SU-DHL-6 (cell line): ENCODE measurements at regions not wholly inside any gene's neighbourhood (a gene's known extent, or its start where the extent isn't known, plus 50 kb on each side); places are given as distances from the start of the nearest gene placed in this dataset.

Experiments used
- H2AFZ ChIP-seq: fragments of 200-600 bp; sonication (generic); 2 replicates; pipeline ENCODE4 v1.6.1; 2014; ENCODE audit warnings: low read depth, mild to moderate bottlenecking, moderate library complexity, mixed read lengths, antibody characterized with exemption, low read length; ENCODE audit not compliant: severe bottlenecking
- H3F3A ChIP-seq: fragments of 200-600 bp; shearing (Covaris generic); 2 replicates; pipeline ENCODE4 v1.6.0; 2016; ENCODE audit warnings: antibody characterized with exemption, mild to moderate bottlenecking; ENCODE audit not compliant: insufficient read depth
- H3K27ac ChIP-seq: fragments of 200-600 bp; sonication (generic); 2 replicates; pipeline ENCODE4 v1.5.1; 2016; ENCODE audit warnings: low read depth, mild to moderate bottlenecking, low read length, moderate library complexity, mixed read lengths
- H3K27me3 ChIP-seq: fragments of 200-600 bp; sonication (generic), shearing (Covaris generic); 2 replicates; pipeline ENCODE4 v1.6.0; 2014; ENCODE audit warnings: mild to moderate bottlenecking, low read length
- H3K36me3 ChIP-seq: fragments of 200-600 bp; sonication (generic); 2 replicates; pipeline ENCODE4 v1.6.1; 2014; ENCODE audit warnings: mild to moderate bottlenecking, low read length, mixed read lengths
- H3K4me2 ChIP-seq: fragments of 300-600, 200-600 bp; shearing (Covaris generic), sonication (generic); 2 replicates; pipeline ENCODE4 v1.6.0; 2014; ENCODE audit warnings: low read length, low read depth, mild to moderate bottlenecking; ENCODE audit not compliant: poor library complexity, severe bottlenecking
- H3K4me3 ChIP-seq: fragments of 200-600 bp; sonication (generic); 2 replicates; pipeline ENCODE4 v1.5.1; 2014; ENCODE audit warnings: antibody characterized with exemption, low read length, mild to moderate bottlenecking, mixed read lengths; ENCODE audit not compliant: insufficient read depth, poor library complexity, severe bottlenecking
- H3K79me2 ChIP-seq: fragments of 200-600 bp; sonication (generic); 2 replicates; pipeline ENCODE4 v1.6.1; 2014; ENCODE audit warnings: mild to moderate bottlenecking, low read length, moderate library complexity; ENCODE audit not compliant: insufficient read depth
- H3K9ac ChIP-seq: fragments of 200-600 bp; sonication (generic); 2 replicates; pipeline ENCODE4 v1.7.0; 2014; ENCODE audit warnings: mild to moderate bottlenecking, low read length
- H3K9me2 ChIP-seq: fragments of 200-600 bp; sonication (generic); replicated peaks from 2 replicates; pipeline ENCODE4 v1.6.1; 2014; ENCODE audit warnings: low read length; ENCODE audit not compliant: insufficient read depth
- H3K9me3 ChIP-seq: fragments of 200-600 bp; sonication (generic); 2 replicates; pipeline ENCODE4 v1.6.1; 2014; ENCODE audit warnings: low read length, mixed read lengths; ENCODE audit not compliant: insufficient read depth
- H4K20me1 ChIP-seq: fragments of 200-600 bp; sonication (generic); 2 replicates; pipeline ENCODE4 v1.6.1; 2014; ENCODE audit warnings: low read depth, mild to moderate bottlenecking, antibody characterized with exemption, low read length, moderate library complexity, mixed read lengths
- EZH2phosphoT487 ChIP-seq: fragments of 200-600 bp; sonication (generic), shearing (Covaris generic); conservative IDR thresholded peaks from 2 replicates; pipeline ENCODE4 v1.6.1; 2018; ENCODE audit warnings: mild to moderate bottlenecking, antibody characterized with exemption, low read length, moderate library complexity, mixed read lengths
- TF ChIP-seq, protein P1 (sequence below): fragments of 200-600 bp; sonication (generic); IDR thresholded peaks from one replicate; pipeline ENCODE4 v1.5.1; 2017; ENCODE audit warnings: antibody characterized with exemption, mild to moderate bottlenecking, low read length, moderate library complexity; ENCODE audit not compliant: insufficient read depth, poor library complexity, severe bottlenecking

DNA sequence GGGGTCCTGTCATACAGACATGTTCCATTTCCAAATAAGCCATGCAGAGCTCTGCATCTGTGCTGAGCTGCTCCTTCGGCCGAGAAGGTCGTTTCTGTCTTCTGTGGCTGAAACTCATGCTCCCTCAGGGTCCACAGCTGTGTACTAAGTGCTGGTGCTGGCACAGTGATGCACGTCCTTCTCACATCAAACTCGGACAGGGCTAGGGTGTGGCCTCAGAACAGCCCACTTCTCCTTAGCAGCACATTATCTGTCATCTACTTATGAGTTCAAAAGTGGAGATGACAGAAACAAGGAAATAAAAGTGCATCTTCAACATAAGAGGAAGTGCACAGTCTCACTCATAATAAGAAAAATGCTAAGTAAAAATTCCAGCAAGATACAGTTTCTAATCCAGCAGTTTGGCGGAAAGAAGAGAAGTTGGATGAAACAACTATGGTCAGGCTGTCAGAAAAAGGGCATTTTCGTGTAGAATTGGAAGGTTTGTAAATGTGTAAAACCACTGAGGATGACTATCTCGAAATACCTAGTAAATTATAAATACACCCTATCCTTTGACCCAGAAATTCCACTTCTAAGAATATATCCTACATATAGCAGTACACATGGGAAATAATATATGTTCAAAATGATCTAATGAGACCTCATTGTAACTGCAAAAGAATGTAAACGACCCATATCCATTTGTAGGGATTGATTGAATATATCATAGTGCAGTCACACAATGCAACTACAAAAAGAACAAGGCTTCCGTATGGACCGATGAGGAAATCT lies 53.7 kb upstream of the APCDD1 start:
- Histone ChIP-seq H3K27ac (no peak overlapping the region), H2AFZ (no peak overlapping the region), H3K4me3 (no peak overlapping the region), H3K9me2 (no peaks in the 10 kb centered on the region), H3K9ac (no peak overlapping the region), H3K4me2 (no peak overlapping the region), H3K27me3 (no peaks in the 10 kb centered on the region), H3K79me2 (no peaks in the 10 kb centered on the region), H4K20me1 (no peaks in the 10 kb centered on the region), H3K9me3 (no peaks in the 10 kb centered on the region), H3F3A (no peaks in the 10 kb centered on the region), H3K36me3 (no peaks in the 10 kb centered on the region)
- TF ChIP-seq EZH2phosphoT487, result no peak
- TF ChIP-seq, protein P1, sequence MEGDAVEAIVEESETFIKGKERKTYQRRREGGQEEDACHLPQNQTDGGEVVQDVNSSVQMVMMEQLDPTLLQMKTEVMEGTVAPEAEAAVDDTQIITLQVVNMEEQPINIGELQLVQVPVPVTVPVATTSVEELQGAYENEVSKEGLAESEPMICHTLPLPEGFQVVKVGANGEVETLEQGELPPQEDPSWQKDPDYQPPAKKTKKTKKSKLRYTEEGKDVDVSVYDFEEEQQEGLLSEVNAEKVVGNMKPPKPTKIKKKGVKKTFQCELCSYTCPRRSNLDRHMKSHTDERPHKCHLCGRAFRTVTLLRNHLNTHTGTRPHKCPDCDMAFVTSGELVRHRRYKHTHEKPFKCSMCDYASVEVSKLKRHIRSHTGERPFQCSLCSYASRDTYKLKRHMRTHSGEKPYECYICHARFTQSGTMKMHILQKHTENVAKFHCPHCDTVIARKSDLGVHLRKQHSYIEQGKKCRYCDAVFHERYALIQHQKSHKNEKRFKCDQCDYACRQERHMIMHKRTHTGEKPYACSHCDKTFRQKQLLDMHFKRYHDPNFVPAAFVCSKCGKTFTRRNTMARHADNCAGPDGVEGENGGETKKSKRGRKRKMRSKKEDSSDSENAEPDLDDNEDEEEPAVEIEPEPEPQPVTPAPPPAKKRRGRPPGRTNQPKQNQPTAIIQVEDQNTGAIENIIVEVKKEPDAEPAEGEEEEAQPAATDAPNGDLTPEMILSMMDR, result no peak

DNA sequence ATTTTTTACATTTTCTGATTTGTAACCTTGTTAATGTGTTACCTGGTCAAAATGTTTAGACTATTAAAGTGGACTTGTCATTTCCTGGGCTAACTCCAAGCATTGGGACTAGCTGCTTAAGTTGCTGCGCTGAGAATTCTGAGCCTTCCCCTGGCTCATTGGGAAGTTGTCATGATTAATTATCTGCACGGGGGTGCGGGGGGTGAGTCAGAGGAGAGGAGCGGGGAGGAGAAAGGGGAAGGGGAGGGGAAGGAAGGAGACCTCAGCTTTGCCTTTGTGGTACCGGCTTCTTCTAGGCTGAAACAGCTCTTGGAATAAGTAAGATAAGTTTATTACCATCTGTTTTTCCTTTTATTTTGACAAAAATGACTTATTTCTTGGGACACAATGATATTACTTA lies 52.9 kb upstream of the APCDD1 start:
- TF ChIP-seq, protein P1, result no peak
- no peak for TF ChIP-seq EZH2phosphoT487
- Histone ChIP-seq H3K27me3 (no peaks in the 10 kb centered on the region), H3K36me3 (no peaks in the 10 kb centered on the region), H3K9me3 (no peaks in the 10 kb centered on the region), H2AFZ (no peak overlapping the region), H3K9me2 (no peaks in the 10 kb centered on the region), H3K4me3 (no peak overlapping the region), H3K27ac (no peak overlapping the region), H3K4me2 (no peak overlapping the region), H4K20me1 (no peaks in the 10 kb centered on the region), H3F3A (no peaks in the 10 kb centered on the region), H3K9ac (no peak overlapping the region), H3K79me2 (no peaks in the 10 kb centered on the region)

DNA sequence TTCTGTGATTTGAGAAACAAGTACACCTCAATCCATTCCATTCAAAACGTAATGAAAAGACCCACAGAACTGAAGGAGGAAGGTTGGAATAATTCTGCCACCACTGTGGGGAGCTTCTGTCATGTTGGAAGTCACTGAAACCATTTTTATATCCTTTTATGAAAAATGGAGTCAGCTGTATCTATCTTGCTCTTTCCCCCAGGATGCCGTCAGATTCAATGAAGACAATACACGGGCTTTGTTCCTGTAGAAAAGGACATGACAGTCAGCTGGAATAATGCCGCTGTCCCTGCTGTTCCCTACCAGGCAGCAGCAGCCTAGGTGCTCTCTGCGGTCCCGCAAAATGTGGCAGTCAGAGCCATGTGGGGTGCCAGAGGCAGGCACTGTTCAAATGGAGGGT lies 52.5 kb upstream of the APCDD1 start:
- no peak overlapping the region for H3K4me3 ChIP-seq
- H3F3A ChIP-seq, result no peaks in the 10 kb centered on the region
- no peak overlapping the region for H3K27ac ChIP-seq
- H3K27me3 ChIP-seq, result no peaks in the 10 kb centered on the region
- H3K9me2 ChIP-seq, result no peaks in the 10 kb centered on the region
- no peaks in the 10 kb centered on the region for H3K79me2 ChIP-seq
- no peak overlapping the region for H3K4me2 ChIP-seq
- TF ChIP-seq EZH2phosphoT487, result no peak
- TF ChIP-seq, protein P1, result no peak
- H4K20me1 ChIP-seq, result no peaks in the 10 kb centered on the region
- no peak overlapping the region for H2AFZ ChIP-seq
- no peak overlapping the region for H3K9ac ChIP-seq
- no peaks in the 10 kb centered on the region for H3K36me3 ChIP-seq
- no peaks in the 10 kb centered on the region for H3K9me3 ChIP-seq
